Activated naive CD8-positive, alpha-beta T cell treated with anti-CD3 and anti-CD28 coated beads, Interleukin-2, amount 50 U/mL, for 24 hours (primary cell): ENCODE measurements at regions not wholly inside any gene's neighbourhood (a gene's known extent, or its start where the extent isn't known, plus 50 kb on each side); places are given as distances from the start of the nearest gene placed in this dataset.
"Not testable (repeated sequence)": the region's sequence is repeated elsewhere in the genome, so short reads cannot be mapped to it uniquely, and the experiment has no call there.

Experiments
- ATAC-seq: fragments of 150-1000 bp; cut with Tn5 transposase; one replicate; pipeline ENCODE4 v1.10.0; 2021
- DNase-seq: peaks from one replicate; pipeline ENCODE4 v3.0.0; 2021
- H3K27ac Mint-ChIP-seq: one replicate; pipeline ENCODE4 v1.8.0; 2021; ENCODE audit warnings: mild to moderate bottlenecking, mixed read lengths
- H3K27me3 Mint-ChIP-seq: one replicate; pipeline ENCODE4 v1.8.0; 2021; ENCODE audit warnings: mixed read lengths
- H3K36me3 Mint-ChIP-seq: one replicate; pipeline ENCODE4 v1.8.0; 2021; ENCODE audit warnings: low read depth, mixed read lengths
- H3K4me1 Mint-ChIP-seq: one replicate; pipeline ENCODE4 v1.8.0; 2021; ENCODE audit warnings: mixed read lengths
- H3K4me3 Mint-ChIP-seq: one replicate; pipeline ENCODE4 v1.8.0; 2021; ENCODE audit warnings: mild to moderate bottlenecking, moderate library complexity, mixed read lengths
- H3K9me3 Mint-ChIP-seq: one replicate; pipeline ENCODE4 v1.8.0; 2021; ENCODE audit warnings: mixed read lengths

GRCh38 chr20:52309181-52309580 lies 117.6 kb upstream of the ZFP64 start:
- DNase-seq (no peak), ATAC-seq (no peak)
- H3K4me1 Mint-ChIP-seq, result peaks cover 36% of the 10 kb centered on the region
- H3K36me3 Mint-ChIP-seq, result no peaks in the 10 kb centered on the region
- no peak overlapping the region for H3K4me3 Mint-ChIP-seq
- no peaks in the 10 kb centered on the region for H3K27me3 Mint-ChIP-seq
- no peak overlapping the region for H3K27ac Mint-ChIP-seq
- H3K9me3 Mint-ChIP-seq, result no peaks in the 10 kb centered on the region

- H3K4me3 Mint-ChIP-seq, result peak overlapping the region; percentile 27
- H3K27me3 Mint-ChIP-seq, result no peaks in the 10 kb centered on the region
- H3K9me3 Mint-ChIP-seq, result no peaks in the 10 kb centered on the region
- no peak for DNase-seq
- H3K27ac Mint-ChIP-seq, result peak overlapping the region; percentile 44
- H3K36me3 Mint-ChIP-seq, result no peaks in the 10 kb centered on the region
- H3K4me1 Mint-ChIP-seq, result peaks cover 51% of the 10 kb centered on the region
- ATAC-seq, result no peak
These were observed 114.9 kb upstream of the ZFP64 start for GRCh38 chr20:52306477-52306876.

- peak; percentile 60 for ATAC-seq
- Mint-ChIP-seq H3K9me3 (no peaks in the 10 kb centered on the region), H3K4me3 (peak overlapping the region; percentile 5), H3K27ac (peak overlapping the region; percentile 44), H3K4me1 (peaks cover 52% of the 10 kb centered on the region), H3K27me3 (no peaks in the 10 kb centered on the region), H3K36me3 (no peaks in the 10 kb centered on the region)
- peak; percentile 8 for DNase-seq
These were observed 114.3 kb upstream of the ZFP64 start for GRCh38 chr20:52305858-52306257.

GRCh38 chr20:52305024-52305645 lies 113.6 kb upstream of the ZFP64 start:
- DNase-seq, result no peak
- Mint-ChIP-seq H3K9me3 (no peaks in the 10 kb centered on the region), H3K36me3 (no peaks in the 10 kb centered on the region), H3K27me3 (no peaks in the 10 kb centered on the region), H3K27ac (no peak overlapping the region), H3K4me1 (peaks cover 52% of the 10 kb centered on the region), H3K4me3 (no peak overlapping the region)
- ATAC-seq, result no peak

- Mint-ChIP-seq H3K4me3 (no peak overlapping the region), H3K27ac (no peak overlapping the region), H3K27me3 (no peaks in the 10 kb centered on the region), H3K36me3 (no peaks in the 10 kb centered on the region), H3K9me3 (no peaks in the 10 kb centered on the region), H3K4me1 (peaks cover 52% of the 10 kb centered on the region)
- ATAC-seq (no peak), DNase-seq (no peak)
These were observed 111.8 kb upstream of the ZFP64 start for GRCh38 chr20:52303281-52303950.

GRCh38 chr20:52302736-52303135 lies 111.2 kb upstream of the ZFP64 start:
- no peak overlapping the region for H3K4me3 Mint-ChIP-seq
- no peak for DNase-seq
- no peak overlapping the region for H3K27ac Mint-ChIP-seq
- no peaks in the 10 kb centered on the region for H3K27me3 Mint-ChIP-seq
- ATAC-seq, result peak; percentile 16
- H3K9me3 Mint-ChIP-seq, result no peaks in the 10 kb centered on the region
- peaks cover 51% of the 10 kb centered on the region for H3K4me1 Mint-ChIP-seq
- H3K36me3 Mint-ChIP-seq, result no peaks in the 10 kb centered on the region

GRCh38 chr20:52302051-52302450 lies 110.5 kb upstream of the ZFP64 start:
- not testable (repeated sequence) for H3K36me3 Mint-ChIP-seq, DNase-seq, H3K27me3 Mint-ChIP-seq, H3K9me3 Mint-ChIP-seq, ATAC-seq
- Mint-ChIP-seq H3K4me1 (peaks cover 44% of the 10 kb centered on the region), H3K27ac (peak overlapping the region; percentile 61), H3K4me3 (peak overlapping the region; percentile 2)

- no peaks in the 10 kb centered on the region for H3K4me1 Mint-ChIP-seq
- H3K27ac Mint-ChIP-seq, result no peak overlapping the region
- no peaks in the 10 kb centered on the region for H3K36me3 Mint-ChIP-seq
- no peak for ATAC-seq
- no peak overlapping the region for H3K4me3 Mint-ChIP-seq
- DNase-seq, result no peak
- H3K27me3 Mint-ChIP-seq, result peaks cover 2% of the 10 kb centered on the region
- H3K9me3 Mint-ChIP-seq, result peaks cover 6% of the 10 kb centered on the region
These were observed 104.0 kb upstream of the ZFP64 start for GRCh38 chr20:52295556-52295955.

GRCh38 chr20:52294106-52294628 lies 102.6 kb upstream of the ZFP64 start:
- ATAC-seq, result no peak
- Mint-ChIP-seq H3K4me1 (no peaks in the 10 kb centered on the region), H3K36me3 (no peaks in the 10 kb centered on the region), H3K27me3 (peaks cover 2% of the 10 kb centered on the region), H3K9me3 (peaks cover 6% of the 10 kb centered on the region), H3K27ac (no peak overlapping the region), H3K4me3 (no peak overlapping the region)
- DNase-seq, result no peak

- peaks cover 2% of the 10 kb centered on the region for H3K27me3 Mint-ChIP-seq
- DNase-seq (no peak), ATAC-seq (no peak)
- peaks cover 9% of the 10 kb centered on the region for H3K9me3 Mint-ChIP-seq
- no peak overlapping the region for H3K27ac Mint-ChIP-seq
- peaks cover 3% of the 10 kb centered on the region for H3K4me1 Mint-ChIP-seq
- no peaks in the 10 kb centered on the region for H3K36me3 Mint-ChIP-seq
- H3K4me3 Mint-ChIP-seq, result no peak overlapping the region
These were observed 99.5 kb upstream of the ZFP64 start for GRCh38 chr20:52291109-52291508.

GRCh38 chr20:52290569-52290968 lies 99.0 kb upstream of the ZFP64 start:
- H3K36me3 Mint-ChIP-seq, result no peaks in the 10 kb centered on the region
- peaks cover 2% of the 10 kb centered on the region for H3K27me3 Mint-ChIP-seq
- no peak overlapping the region for H3K27ac Mint-ChIP-seq
- DNase-seq, result no peak
- peaks cover 3% of the 10 kb centered on the region for H3K4me1 Mint-ChIP-seq
- H3K4me3 Mint-ChIP-seq, result no peak overlapping the region
- peaks cover 9% of the 10 kb centered on the region for H3K9me3 Mint-ChIP-seq
- no peak for ATAC-seq

- Mint-ChIP-seq H3K9me3 (peaks cover 9% of the 10 kb centered on the region), H3K4me1 (peaks cover 3% of the 10 kb centered on the region), H3K4me3 (no peak overlapping the region), H3K27me3 (peaks cover 2% of the 10 kb centered on the region), H3K36me3 (no peaks in the 10 kb centered on the region), H3K27ac (no peak overlapping the region)
- DNase-seq (no peak), ATAC-seq (no peak)
These were observed 98.5 kb upstream of the ZFP64 start for GRCh38 chr20:52289956-52290565.

- ATAC-seq, result no peak
- no peaks in the 10 kb centered on the region for H3K36me3 Mint-ChIP-seq
These were observed 88.8 kb upstream of the ZFP64 start for GRCh38 chr20:52280407-52280806.

GRCh38 chr20:52279706-52280105 lies 88.1 kb upstream of the ZFP64 start:
- Mint-ChIP-seq H3K4me1 (no peaks in the 10 kb centered on the region), H3K9me3 (no peaks in the 10 kb centered on the region), H3K36me3 (no peaks in the 10 kb centered on the region), H3K27me3 (peaks cover 5% of the 10 kb centered on the region), H3K4me3 (no peak overlapping the region), H3K27ac (no peak overlapping the region)
- ATAC-seq, result no peak
- no peak for DNase-seq

More at GRCh38 chr20:52280407-52280806, 88.8 kb upstream of the ZFP64 start:
- H3K4me3 Mint-ChIP-seq, result no peak overlapping the region
- peaks cover 5% of the 10 kb centered on the region for H3K27me3 Mint-ChIP-seq
- no peaks in the 10 kb centered on the region for H3K9me3 Mint-ChIP-seq
- H3K4me1 Mint-ChIP-seq, result no peaks in the 10 kb centered on the region
- no peak for DNase-seq
- H3K27ac Mint-ChIP-seq, result no peak overlapping the region

- no peaks in the 10 kb centered on the region for H3K9me3 Mint-ChIP-seq
- H3K27me3 Mint-ChIP-seq, result no peaks in the 10 kb centered on the region
- DNase-seq (no peak), ATAC-seq (no peak)
- no peaks in the 10 kb centered on the region for H3K36me3 Mint-ChIP-seq
- no peak overlapping the region for H3K27ac Mint-ChIP-seq
- H3K4me1 Mint-ChIP-seq, result no peaks in the 10 kb centered on the region
- H3K4me3 Mint-ChIP-seq, result no peak overlapping the region
These were observed 83.7 kb upstream of the ZFP64 start for GRCh38 chr20:52275181-52275691.
